MM.1S (cell line): ENCODE measurements at regions not wholly inside any gene's neighbourhood (a gene's known extent, or its start where the extent isn't known, plus 50 kb on each side); places are given as distances from the start of the nearest gene placed in this dataset.

Source experiments
- DNase-seq: peaks from one replicate; pipeline ENCODE4 v3.0.0-alpha.2; 2015
- H2AFZ ChIP-seq: fragments of 300-600 bp; sonication (generic); 2 replicates; pipeline ENCODE4 v1.6.0; 2016; ENCODE audit warnings: antibody characterized with exemption, low read length
- H3F3A ChIP-seq: fragments of 300-600 bp; sonication (generic); 2 replicates; pipeline ENCODE4 v1.6.1; 2016; ENCODE audit warnings: mild to moderate bottlenecking, antibody characterized with exemption, low read length, moderate library complexity, mixed read lengths; ENCODE audit not compliant: insufficient read depth
- H3K27ac ChIP-seq: fragments of 300-600 bp; sonication (generic); 2 replicates; pipeline ENCODE4 v1.5.1; 2016; ENCODE audit warnings: mild to moderate bottlenecking, low read length
- H3K27me3 ChIP-seq: fragments of 300-600 bp; sonication (generic); replicated peaks from 2 replicates; pipeline ENCODE4 v1.6.0; 2016; ENCODE audit warnings: low read length; ENCODE audit not compliant: insufficient read depth
- H3K36me3 ChIP-seq: fragments of 300-600 bp; sonication (generic); replicated peaks from 2 replicates; pipeline ENCODE4 v1.6.1; 2016; ENCODE audit warnings: mild to moderate bottlenecking, low read length, mixed read lengths; ENCODE audit not compliant: insufficient read depth
- H3K4me1 ChIP-seq: fragments of 300-600 bp; sonication (generic); 2 replicates; pipeline ENCODE4 v1.6.1; 2016; ENCODE audit warnings: low read length, mixed read lengths
- H3K4me2 ChIP-seq: fragments of 300-600 bp; sonication (generic); 2 replicates; pipeline ENCODE4 v1.6.0; 2016; ENCODE audit warnings: low read depth, low read length
- H3K4me3 ChIP-seq: fragments of 300-600 bp; sonication (generic); 2 replicates; pipeline ENCODE4 v1.5.1; 2016; ENCODE audit warnings: low read length, mixed read lengths
- H3K79me2 ChIP-seq: fragments of 300-600 bp; sonication (generic); 2 replicates; pipeline ENCODE4 v1.6.1; 2016; ENCODE audit warnings: mixed run types, low read length, mixed read lengths
- H3K9ac ChIP-seq: fragments of 300-600 bp; sonication (generic); 2 replicates; pipeline ENCODE4 v1.6.1; 2016; ENCODE audit warnings: low read length, mixed read lengths
- H3K9me2 ChIP-seq: fragments of 300-600 bp; sonication (generic); replicated peaks from 2 replicates; pipeline ENCODE4 v1.6.1; 2016; ENCODE audit warnings: mild to moderate bottlenecking, low read length, mixed read lengths; ENCODE audit not compliant: insufficient read depth
- H3K9me3 ChIP-seq: fragments of 300-600 bp; sonication (generic); replicated peaks from 2 replicates; pipeline ENCODE4 v1.6.1; 2016; ENCODE audit warnings: mild to moderate bottlenecking, low read length, mixed read lengths; ENCODE audit not compliant: insufficient read depth
- H4K20me1 ChIP-seq: fragments of 300-600 bp; sonication (generic); 2 replicates; pipeline ENCODE4 v1.6.1; 2016; ENCODE audit warnings: mild to moderate bottlenecking, low read length, moderate library complexity, mixed read lengths; ENCODE audit not compliant: insufficient read depth
- CTCF ChIP-seq: fragments of 300-600 bp; sonication (generic); IDR thresholded peaks from 2 replicates; pipeline ENCODE4 v1.5.1; 2016; ENCODE audit warnings: antibody characterized with exemption, low read length, mixed read lengths
- EZH2 ChIP-seq: fragments of 300-600 bp; sonication (generic); optimal IDR thresholded peaks from 2 replicates; pipeline ENCODE3; 2017; ENCODE audit warnings: low read depth, mild to moderate bottlenecking, antibody characterized with exemption, low read length, mixed read lengths
- EZH2phosphoT487 ChIP-seq: fragments of 300-600 bp; sonication (generic); IDR thresholded peaks from 2 replicates; pipeline ENCODE4 v1.6.1; 2018; ENCODE audit warnings: antibody characterized with exemption, low read length

DNA sequence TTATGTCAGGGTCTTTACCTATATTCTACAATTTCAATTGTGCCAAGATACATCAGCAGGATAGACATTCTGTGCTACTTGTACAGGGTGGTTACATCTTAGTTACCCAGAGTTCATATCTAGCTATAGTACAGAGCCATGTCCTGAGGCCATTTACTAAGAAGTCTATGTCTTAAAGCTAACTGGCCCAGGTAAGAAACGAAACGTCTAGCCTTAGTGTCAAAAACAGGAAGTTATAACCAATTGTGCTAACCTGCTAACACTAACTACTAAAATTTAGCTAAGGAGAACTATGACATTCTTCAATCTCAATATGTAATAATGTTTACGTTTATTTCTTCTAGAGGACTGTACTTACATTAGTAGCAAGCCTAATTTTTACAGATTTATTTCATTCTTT lies 717.2 kb upstream of the UBE2E2 start:
- H3K4me1 ChIP-seq: no peaks in the 10 kb centered on the region
- H3K79me2 ChIP-seq: no peaks in the 10 kb centered on the region
- H3K9me2 ChIP-seq: no peaks in the 10 kb centered on the region
- no peak for DNase-seq
- no peaks in the 10 kb centered on the region for H3F3A ChIP-seq
- no peak overlapping the region for H3K4me2 ChIP-seq
- no peaks in the 10 kb centered on the region for H4K20me1 ChIP-seq
- H2AFZ ChIP-seq: no peak overlapping the region
- H3K9me3 ChIP-seq: no peaks in the 10 kb centered on the region
- H3K27me3 ChIP-seq: no peaks in the 10 kb centered on the region
- TF ChIP-seq EZH2: no peak
- TF ChIP-seq CTCF: no peak
- no peak for TF ChIP-seq EZH2phosphoT487
- H3K9ac ChIP-seq: no peak overlapping the region
- H3K27ac ChIP-seq: no peak overlapping the region
- no peak overlapping the region for H3K4me3 ChIP-seq
- no peaks in the 10 kb centered on the region for H3K36me3 ChIP-seq

DNA sequence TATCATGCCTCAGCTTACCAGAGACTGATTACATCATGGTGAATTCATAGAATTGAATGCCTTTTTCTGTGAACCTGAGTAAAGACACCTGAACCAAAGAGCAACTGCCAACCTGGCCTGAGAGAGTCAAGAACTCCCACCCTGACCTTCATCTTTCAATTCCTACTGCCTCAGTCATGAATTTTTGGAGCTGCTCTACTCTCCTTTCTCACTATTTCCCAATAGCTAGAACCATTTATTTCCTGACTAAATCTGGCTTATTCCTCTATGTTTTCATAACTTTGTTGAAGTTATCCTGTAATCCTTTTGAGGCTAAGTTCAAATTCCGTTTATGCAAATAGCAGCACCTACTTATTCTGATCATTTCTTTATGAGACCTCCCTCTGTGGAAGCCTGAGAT lies 712.4 kb upstream of the UBE2E2 start:
- no peaks in the 10 kb centered on the region for H3K9me3 ChIP-seq
- no peak overlapping the region for H3K4me2 ChIP-seq
- no peak overlapping the region for H3K9ac ChIP-seq
- H4K20me1 ChIP-seq: no peaks in the 10 kb centered on the region
- no peaks in the 10 kb centered on the region for H3K4me1 ChIP-seq
- H3K4me3 ChIP-seq: no peak overlapping the region
- TF ChIP-seq EZH2 (no peak), CTCF (no peak), EZH2phosphoT487 (no peak)
- H3F3A ChIP-seq: no peaks in the 10 kb centered on the region
- DNase-seq: no peak
- H3K27me3 ChIP-seq: no peaks in the 10 kb centered on the region
- no peaks in the 10 kb centered on the region for H3K9me2 ChIP-seq
- no peaks in the 10 kb centered on the region for H3K36me3 ChIP-seq
- no peak overlapping the region for H3K27ac ChIP-seq
- H3K79me2 ChIP-seq: no peaks in the 10 kb centered on the region
- no peak overlapping the region for H2AFZ ChIP-seq

DNA sequence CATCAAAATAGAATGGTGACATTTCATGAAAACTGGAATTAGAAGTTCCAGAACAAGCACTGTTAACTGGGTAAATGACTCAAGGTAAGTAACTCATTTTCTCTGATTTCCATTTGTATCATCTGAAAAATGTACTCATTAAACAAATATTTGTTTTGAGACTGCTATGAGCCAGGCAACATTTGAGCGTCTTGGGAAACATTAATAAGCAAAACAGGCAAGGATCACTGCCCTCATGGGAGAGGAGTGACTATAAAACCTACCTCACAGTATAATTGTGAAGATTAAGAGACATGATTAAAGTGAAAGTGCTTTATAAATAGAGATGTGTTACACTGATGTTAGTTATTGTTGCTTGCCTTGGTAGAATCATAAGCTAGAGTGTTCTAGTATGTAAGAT lies 711.8 kb upstream of the UBE2E2 start:
- no peak for DNase-seq
- Histone ChIP-seq H3K4me1 (no peaks in the 10 kb centered on the region), H3K9me2 (no peaks in the 10 kb centered on the region), H2AFZ (no peak overlapping the region), H3K9me3 (no peaks in the 10 kb centered on the region), H3K36me3 (no peaks in the 10 kb centered on the region), H3K79me2 (no peaks in the 10 kb centered on the region), H3K27me3 (no peaks in the 10 kb centered on the region), H3K4me2 (no peak overlapping the region), H4K20me1 (no peaks in the 10 kb centered on the region), H3F3A (no peaks in the 10 kb centered on the region), H3K27ac (no peak overlapping the region), H3K9ac (no peak overlapping the region), H3K4me3 (no peak overlapping the region)
- no peak for TF ChIP-seq CTCF
- no peak for TF ChIP-seq EZH2
- no peak for TF ChIP-seq EZH2phosphoT487

- Histone ChIP-seq H3K27ac (no peak overlapping the region), H3K9ac (no peak overlapping the region), H3K9me2 (no peaks in the 10 kb centered on the region), H3K79me2 (no peaks in the 10 kb centered on the region), H2AFZ (no peak overlapping the region), H3K4me2 (no peak overlapping the region), H4K20me1 (no peaks in the 10 kb centered on the region), H3K4me1 (no peaks in the 10 kb centered on the region), H3K36me3 (no peaks in the 10 kb centered on the region), H3K4me3 (no peak overlapping the region), H3K9me3 (no peaks in the 10 kb centered on the region), H3K27me3 (no peaks in the 10 kb centered on the region), H3F3A (no peaks in the 10 kb centered on the region)
- DNase-seq: no peak
- TF ChIP-seq EZH2 (no peak), CTCF (no peak), EZH2phosphoT487 (no peak)
These were observed 710.8 kb upstream of the UBE2E2 start for GRCh38 chr3:22492342-22492741.
